HepG2 (cell line): ENCODE measurements at regions not wholly inside any gene's neighbourhood (a gene's known extent, or its start where the extent isn't known, plus 50 kb on each side); places are given as distances from the start of the nearest gene placed in this dataset.
A peak's percentile ranks its signal among the peaks of the same experiment; 100 is the strongest.

ENCODE experiments used
- ATAC-seq: fragments of 200-7000 bp; cut with Tn5 transposase; 3 replicates; pipeline ENCODE4 v1.9.1; 2020; ENCODE audit warnings: mild to moderate bottlenecking, moderate library complexity
- BruUV-seq: library from RNA; stranded (reverse); fragments of 400-500 nt; replicated peaks from 2 replicates; lab custom pipeline; 2021; lab: Mats Ljungman, UMichigan
- CTCF ChIA-PET: fragments of 300-600 bp; formaldehyde crosslinking; extraction: SDS; loops from one replicate; lab custom pipeline; 2021; ENCODE audit warnings: low total read pairs, inconsistent platforms, low intra/inter-chr PET ratio; lab: Yijun Ruan, JAX
- POLR2A ChIA-PET: fragments of 350-600 bp; sonication (Branson Sonifier 250); formaldehyde crosslinking; loops from one replicate; lab custom pipeline; 2020; ENCODE audit warnings: antibody characterized with exemption, inconsistent platforms; lab: Yijun Ruan, JAX
- DNase-seq: peaks from one replicate; pipeline ENCODE4 v3.0.0-alpha.2; 2015; ENCODE audit warnings: low spot score
- FAIRE-seq: peaks from 3 replicates; lab custom pipeline; 2011; peaks lifted over from hg19 to GRCh38; lab: Jason Lieb, UNC
- H2AFZ ChIP-seq: one replicate; pipeline ENCODE4 v1.6.1; 2011; ENCODE audit warnings: low read length, inconsistent platforms
- H3K27ac ChIP-seq: fragments of 300-600 bp; 3 replicates; pipeline ENCODE4 v1.8.0; 2011; ENCODE audit warnings: mixed run types, mild to moderate bottlenecking, mixed read lengths, low read length, inconsistent platforms; ENCODE audit not compliant: insufficient read depth; ENCODE audit errors: extremely low read length
- H3K27me3 ChIP-seq, 2 experiments: fragments of 200-600 bp in 1 of 2; 2 replicates in 1 of 2; 3 replicates in 1 of 2; pipeline versions ENCODE4 v1.6.0 to v1.8.0; 2011; ENCODE audit warnings: low read length in 2 of 2, mild to moderate bottlenecking in 2 of 2, moderate library complexity in 2 of 2, inconsistent platforms in 1 of 2; ENCODE audit not compliant: insufficient read depth in 2 of 2, control insufficient read depth in 1 of 2
- H3K36me3 ChIP-seq, 2 experiments: fragments of 200-600 bp in 1 of 2; replicated peaks in 1 of 2; 2 replicates in 1 of 2; 3 replicates in 1 of 2; pipeline versions ENCODE4 v1.5.1 to v1.8.0; 2011; ENCODE audit warnings: low read length in 2 of 2, inconsistent platforms in 1 of 2; ENCODE audit not compliant: insufficient read depth in 2 of 2, control insufficient read depth in 1 of 2
- H3K4me1 ChIP-seq: 2 replicates; pipeline ENCODE4 v1.5.1; 2012; ENCODE audit warnings: low read length, inconsistent platforms; ENCODE audit not compliant: insufficient read depth
- H3K4me2 ChIP-seq: 2 replicates; pipeline ENCODE4 v1.6.0; 2011; ENCODE audit warnings: low read depth, low read length, inconsistent platforms
- H3K4me3 ChIP-seq, 3 experiments: fragments of 200-600 bp in 1 of 3; sonication (generic), shearing (Covaris generic) in 1 of 3; replicated peaks in 1 of 3; 2 replicates each; pipeline ENCODE4 v1.5.1; 2011 to 2016; ENCODE audit warnings: low read length in 3 of 3, inconsistent platforms in 2 of 3, low read depth in 2 of 3, mild to moderate bottlenecking in 2 of 3, control low read depth in 1 of 3, mixed read lengths in 1 of 3; ENCODE audit not compliant: insufficient read depth in 1 of 3
- H3K79me2 ChIP-seq: one replicate; pipeline ENCODE4 v1.6.1; 2011; ENCODE audit warnings: low read length, inconsistent platforms; ENCODE audit not compliant: insufficient read depth
- H3K9ac ChIP-seq: 2 replicates; pipeline ENCODE4 v1.6.0; 2011; ENCODE audit warnings: mild to moderate bottlenecking, low read depth, low read length, inconsistent platforms; ENCODE audit not compliant: insufficient read depth
- H3K9me3 ChIP-seq: 2 replicates; pipeline ENCODE4 v1.5.1; 2012; ENCODE audit warnings: mild to moderate bottlenecking, low read length
- H4K20me1 ChIP-seq: 2 replicates; pipeline ENCODE4 v1.6.0; 2011; ENCODE audit warnings: inconsistent platforms, mild to moderate bottlenecking, low read length, moderate library complexity; ENCODE audit not compliant: insufficient read depth
- KLF16 ChIP-seq, 2 experiments: sonication (generic) in 1 of 2; formaldehyde crosslinking in 1 of 2; IDR thresholded peaks; 2 replicates each; pipeline versions ENCODE4 v1.6.1 to v1.8.0; 2016 to 2023; ENCODE audit warnings: missing genetic modification reagents in 2 of 2, missing compliant biosample characterization in 1 of 2
- MLX ChIP-seq: IDR thresholded peaks from 2 replicates; pipeline ENCODE4 v1.6.1; 2016
- RFX3 ChIP-seq: IDR thresholded peaks from 2 replicates; pipeline ENCODE4 v1.6.1; 2016; ENCODE audit warnings: missing biosample characterization, missing genetic modification reagents
- TAF1 ChIP-seq: sonication (generic); formaldehyde crosslinking; IDR thresholded peaks from 2 replicates; pipeline ENCODE4 v1.4.0; 2020; ENCODE audit warnings: missing genetic modification reagents
- ZKSCAN8 ChIP-seq: IDR thresholded peaks from 2 replicates; pipeline ENCODE4 v1.6.1; 2016; ENCODE audit warnings: borderline replicate concordance, missing genetic modification reagents, missing compliant biosample characterization
- ZNF383 ChIP-seq: sonication (generic); formaldehyde crosslinking; IDR thresholded peaks from 2 replicates; pipeline ENCODE4 v1.4.0; 2020; ENCODE audit warnings: missing genetic modification reagents, mild to moderate bottlenecking, borderline replicate concordance
- ZNF530 ChIP-seq: sonication (generic); formaldehyde crosslinking; IDR thresholded peaks from 2 replicates; pipeline ENCODE4 v1.5.0; 2020; ENCODE audit warnings: low read depth, mild to moderate bottlenecking, missing genetic modification reagents
- WGBS: methylation state at CpG from one replicate; pipeline ENCODE4 v1.1.6; 2017; ENCODE audit warnings: low lambda C conversion rate; 5-methylcytosine and 5-hydroxymethylcytosine counted together
- in situ Hi-C: cut with HindIII; loops from 2 replicates; pipeline ENCODE4 v1.10.0; 2017; ENCODE audit warnings: low pct_unique_long_range_greater_than_20kb; ENCODE audit not compliant: extremely low pct_ligation_motif_present
- intact Hi-C: fragments of 100-400 bp; cut with micrococcal nuclease; formaldehyde crosslinking; loops from one replicate; pipeline ENCODE4 v1.10.0; 2022; ENCODE audit not compliant: unreplicated experiment
- TF ChIP-seq, protein P1 (sequence below): sonication (generic); IDR thresholded peaks from 2 replicates; pipeline ENCODE4 v1.6.1; 2016; ENCODE audit warnings: low read depth, borderline replicate concordance

DNA sequence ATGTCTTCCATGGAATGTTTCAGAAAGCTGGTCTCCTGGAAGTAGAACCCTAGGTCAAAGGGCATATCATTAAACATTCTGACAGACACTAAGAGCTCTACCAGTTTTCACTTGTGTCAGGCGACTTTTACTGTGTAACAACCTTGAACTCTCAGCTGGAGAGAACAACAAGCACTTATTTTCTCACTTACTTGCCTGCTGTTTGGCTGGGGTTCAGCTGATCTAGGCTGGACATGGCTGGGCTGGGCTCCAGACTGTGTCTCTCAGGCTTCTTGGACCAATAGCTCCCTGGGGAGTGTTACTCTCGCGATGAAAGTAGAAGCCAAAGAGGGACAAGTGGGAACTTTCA, 527.3 kb downstream of the SHQ1 start:
- H3K27ac ChIP-seq, result no peak overlapping the region
- FAIRE-seq (no peak), ATAC-seq (no peak), DNase-seq (no peak)
- no peaks in the 10 kb centered on the region for H3K79me2 ChIP-seq
- no peaks in the 10 kb centered on the region for H3K36me3 ChIP-seq
- ChIA-PET POLR2A (no interaction called here), CTCF (no interaction called here)
- no peak for TF ChIP-seq ZNF530
- no peak for TF ChIP-seq ZNF383
- TF ChIP-seq RFX3 (CRISPR knock-in tag), result no peak
- no peak for TF ChIP-seq ZKSCAN8 (CRISPR knock-in tag)
- TF ChIP-seq MLX (CRISPR knock-in tag), result no peak
- TF ChIP-seq, protein P1, sequence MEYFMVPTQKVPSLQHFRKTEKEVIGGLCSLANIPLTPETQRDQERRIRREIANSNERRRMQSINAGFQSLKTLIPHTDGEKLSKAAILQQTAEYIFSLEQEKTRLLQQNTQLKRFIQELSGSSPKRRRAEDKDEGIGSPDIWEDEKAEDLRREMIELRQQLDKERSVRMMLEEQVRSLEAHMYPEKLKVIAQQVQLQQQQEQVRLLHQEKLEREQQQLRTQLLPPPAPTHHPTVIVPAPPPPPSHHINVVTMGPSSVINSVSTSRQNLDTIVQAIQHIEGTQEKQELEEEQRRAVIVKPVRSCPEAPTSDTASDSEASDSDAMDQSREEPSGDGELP, result 0 out of 2 replicates have a peak, but pooled peaks have one; percentile 16
- H4K20me1 ChIP-seq, result no peaks in the 10 kb centered on the region
- no TSS peak for BruUV-seq
- H3K4me2 ChIP-seq, result no peak overlapping the region
- H3K4me1 ChIP-seq, result no peaks in the 10 kb centered on the region
- no peak overlapping the region for H3K9ac ChIP-seq
- H3K9me3 ChIP-seq, result no peaks in the 10 kb centered on the region
- WGBS, result no CpG with 5 or more reads among the region's 3 CpGs
- intact Hi-C loops (no loop called here), in situ Hi-C loops (no loop called here)
- no peak overlapping the region for H2AFZ ChIP-seq
- H3K4me3 ChIP-seq, result no peak overlapping the region
- H3K27me3 ChIP-seq, result peaks cover 0 to 3% of the 10 kb centered on the region in 2 experiments; a peak in 2 of 5 replicates

DNA sequence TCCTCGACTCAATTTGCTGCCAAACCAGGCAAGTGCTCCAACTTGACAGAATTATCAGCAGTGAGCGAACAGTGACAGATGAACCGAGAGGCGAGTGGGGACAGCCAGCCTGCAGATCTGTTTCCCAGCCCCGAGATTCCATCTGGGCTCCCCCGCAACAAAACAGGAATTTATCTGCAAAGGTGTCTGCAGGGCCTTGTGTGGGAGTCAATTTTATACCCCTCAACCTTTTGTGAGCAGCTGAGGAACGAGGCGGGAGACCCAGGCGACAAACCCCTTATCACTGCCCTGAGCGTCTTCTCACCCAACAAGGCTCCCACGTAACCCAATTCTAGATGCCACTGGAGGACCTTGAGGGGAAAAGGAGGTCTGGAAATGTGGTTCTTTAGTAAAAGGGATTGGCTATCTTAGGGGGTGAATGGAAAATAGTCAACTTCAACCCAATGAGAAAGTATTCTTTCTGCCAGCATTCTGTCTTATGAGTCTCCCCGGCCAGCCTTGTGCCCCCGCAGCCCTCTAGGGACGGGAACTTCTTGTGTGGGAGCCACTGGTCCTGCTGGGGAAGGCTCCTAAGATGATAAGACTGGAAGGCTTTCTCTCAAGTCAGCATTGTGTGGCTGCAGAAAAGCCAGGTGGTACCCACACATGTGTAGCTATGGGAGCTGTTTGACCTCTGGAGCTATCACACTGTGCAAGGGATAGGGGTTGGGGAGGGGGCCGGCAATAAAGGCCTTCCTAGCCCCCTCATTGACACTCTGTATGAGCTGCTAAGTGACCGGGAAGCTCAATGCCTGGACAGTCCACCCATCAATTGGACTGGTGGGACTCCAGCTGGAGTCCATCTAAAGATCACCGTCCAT, 527.9 kb downstream of the SHQ1 start:
- ATAC-seq (no peak), DNase-seq (no peak), FAIRE-seq (no peak)
- CTCF ChIA-PET, result no interaction called here
- intact Hi-C loops, result no loop called here
- Histone ChIP-seq H3K9me3 (no peaks in the 10 kb centered on the region), H3K27me3 (peaks cover 0 to 3% of the 10 kb centered on the region in 2 experiments; a peak in 2 of 5 replicates), H3K27ac (no peak overlapping the region), H3K9ac (no peak overlapping the region), H3K4me2 (no peak overlapping the region), H3K4me3 (no peak overlapping the region), H4K20me1 (no peaks in the 10 kb centered on the region), H3K79me2 (no peaks in the 10 kb centered on the region), H3K36me3 (no peaks in the 10 kb centered on the region), H2AFZ (no peak overlapping the region), H3K4me1 (no peaks in the 10 kb centered on the region)
- TF ChIP-seq TAF1 (CRISPR knock-in tag) (no peak), KLF16 (CRISPR knock-in tag; IDR thresholded peaks at IDR 0.05) (no peak)
- 41% methylated on average over 14 of the region's 17 CpGs for WGBS
- in situ Hi-C loops, result no loop called here
- BruUV-seq, result no TSS peak
- POLR2A ChIA-PET, result no interaction called here
